K562 (cell line): ENCODE measurements at regions not wholly inside any gene's neighbourhood (a gene's known extent, or its start where the extent isn't known, plus 50 kb on each side); places are given as distances from the start of the nearest gene placed in this dataset.

Source experiments
- ATAC-seq: fragments of 200-7000 bp; cut with Tn5 transposase; 3 replicates; pipeline ENCODE4 v1.9.1; 2020; ENCODE audit warnings: moderate library complexity
- BruUV-seq: library from RNA; stranded (reverse); fragments of 400-500 nt; replicated peaks from 2 replicates; lab custom pipeline; 2021; lab: Mats Ljungman, UMichigan
- CTCF ChIA-PET: fragments of 300-600 bp; formaldehyde crosslinking; extraction: SDS; loops from one replicate; lab custom pipeline; 2021; ENCODE audit warnings: low intra/inter-chr PET ratio; lab: Yijun Ruan, JAX
- POLR2A ChIA-PET: fragments of 300-600, 350-650 bp; sonication (Branson Sonifier 250); formaldehyde crosslinking; extraction: SDS; loops from one replicate; lab custom pipeline; 2021; ENCODE audit warnings: antibody characterized with exemption, inconsistent platforms; lab: Yijun Ruan, JAX
- DNase-seq, 4 experiments: peaks; one replicate each; pipeline versions ENCODE4 v3.0.0 to v3.0.0-alpha.2; 2011 to 2018; ENCODE audit warnings: low spot score in 3 of 4, mixed read lengths in 3 of 4; ENCODE audit errors: extremely low read depth in 1 of 4
- FAIRE-seq: peaks from 2 replicates; lab custom pipeline; 2011; peaks lifted over from hg19 to GRCh38; lab: Jason Lieb, UNC
- H2AFZ ChIP-seq: 2 replicates; pipeline ENCODE4 v1.6.0; 2011; ENCODE audit warnings: low read depth, low read length, control low read depth, inconsistent platforms
- H3K27ac ChIP-seq: fragments of 200-600 bp; 3 replicates; pipeline ENCODE4 v1.8.0; 2011; ENCODE audit warnings: low read depth, mild to moderate bottlenecking, control low read depth, inconsistent platforms, low read length, moderate library complexity, mixed read lengths; ENCODE audit errors: extremely low read depth
- H3K27me3 ChIP-seq, 2 experiments: fragments of 300-600 bp in 1 of 2; 2 replicates in 1 of 2; 3 replicates in 1 of 2; pipeline versions ENCODE4 v1.6.0 to v1.8.0; 2011; ENCODE audit warnings: inconsistent platforms in 2 of 2, low read length in 2 of 2, mild to moderate bottlenecking in 1 of 2, mixed read lengths in 1 of 2, moderate library complexity in 1 of 2; ENCODE audit not compliant: control insufficient read depth in 2 of 2, insufficient read depth in 2 of 2
- H3K36me3 ChIP-seq: fragments of 300-600 bp; 3 replicates; pipeline ENCODE4 v1.8.0; 2011; ENCODE audit warnings: mild to moderate bottlenecking, low read length, inconsistent platforms; ENCODE audit not compliant: control insufficient read depth, insufficient read depth
- H3K4me1 ChIP-seq, 2 experiments: fragments of 200-600 bp in 1 of 2; replicated peaks in 1 of 2; 2 replicates in 1 of 2; 3 replicates in 1 of 2; pipeline versions ENCODE4 v1.5.1 to v1.8.0; 2011; ENCODE audit warnings: inconsistent platforms in 2 of 2, low read length in 2 of 2, mild to moderate bottlenecking in 1 of 2, mixed read lengths in 1 of 2, moderate library complexity in 1 of 2; ENCODE audit not compliant: control insufficient read depth in 2 of 2, insufficient read depth in 2 of 2
- H3K4me2 ChIP-seq: 2 replicates; pipeline ENCODE4 v1.6.1; 2011; ENCODE audit warnings: low read length, control low read depth, inconsistent platforms, mixed read lengths; ENCODE audit not compliant: insufficient read depth
- H3K4me3 ChIP-seq: fragments of 200-600 bp; sonication (generic), shearing (Covaris generic); 2 replicates; pipeline ENCODE4 v1.5.1; 2016; ENCODE audit warnings: control low read depth, inconsistent platforms
- H3K79me2 ChIP-seq: fragments of 200-600 bp; 3 replicates; pipeline ENCODE4 v1.8.0; 2011; ENCODE audit warnings: low read length, inconsistent platforms; ENCODE audit not compliant: control insufficient read depth, insufficient read depth
- H3K9ac ChIP-seq, 2 experiments: 2 replicates each; pipeline versions ENCODE4 v1.6.0 to v1.6.1; 2011; ENCODE audit warnings: low read depth in 2 of 2, low read length in 2 of 2, control low read depth in 1 of 2, inconsistent platforms in 1 of 2, mild to moderate bottlenecking in 1 of 2, mixed read lengths in 1 of 2; ENCODE audit not compliant: insufficient read depth in 1 of 2
- H3K9me1 ChIP-seq: one replicate; pipeline ENCODE4 v1.6.0; 2011; ENCODE audit warnings: inconsistent platforms, mild to moderate bottlenecking, low read length, moderate library complexity; ENCODE audit not compliant: control insufficient read depth, insufficient read depth
- H3K9me3 ChIP-seq: replicated peaks from 2 replicates; pipeline ENCODE4 v1.5.1; 2011; ENCODE audit warnings: low read depth, low read length, inconsistent platforms; ENCODE audit not compliant: control insufficient read depth, insufficient read depth
- H4K20me1 ChIP-seq: replicated peaks from 2 replicates; pipeline ENCODE4 v1.6.1; 2011; ENCODE audit warnings: low read length, inconsistent platforms, mixed read lengths; ENCODE audit not compliant: control insufficient read depth, insufficient read depth
- CCAR2 ChIP-seq: fragments of 200-400 bp; formaldehyde crosslinking; IDR thresholded peaks from 2 replicates; pipeline ENCODE4 v1.6.1; 2017; ENCODE audit warnings: mild to moderate bottlenecking, low read depth, low read length
- CSDE1 ChIP-seq, 2 experiments: fragments of 450-650 bp; IDR thresholded peaks; 2 replicates each; pipeline ENCODE4 v1.6.1; 2016; ENCODE audit warnings: mild to moderate bottlenecking in 1 of 2
- DEAF1 ChIP-seq: fragments of 450-650 bp; formaldehyde crosslinking; IDR thresholded peaks from 2 replicates; pipeline ENCODE4 v1.4.0; 2020; ENCODE audit warnings: mild to moderate bottlenecking, moderate library complexity
- E2F6 ChIP-seq, 2 experiments: IDR thresholded peaks; 2 replicates each; pipeline ENCODE4 v1.6.1; 2011; ENCODE audit warnings: borderline replicate concordance in 1 of 2, control low read depth in 1 of 2, low read depth in 1 of 2, low read length in 1 of 2, mild to moderate bottlenecking in 1 of 2, mixed read lengths in 1 of 2, moderate library complexity in 1 of 2; ENCODE audit not compliant: insufficient read depth in 1 of 2, insufficient read length in 1 of 2, poor library complexity in 1 of 2, severe bottlenecking in 1 of 2; ENCODE audit errors: extremely low read depth in 1 of 2
- KHSRP ChIP-seq: fragments of 450-650 bp; IDR thresholded peaks from 2 replicates; pipeline ENCODE4 v1.6.1; 2017
- STAT5B ChIP-seq: fragments of 250-450 bp; sonication (Bioruptor Pico); IDR thresholded peaks from 2 replicates; pipeline ENCODE4 v1.8.0; 2021; ENCODE audit warnings: mild to moderate bottlenecking, inconsistent platforms
- TRIM28 ChIP-seq: fragments of 450-650 bp; IDR thresholded peaks from 2 replicates; pipeline ENCODE4 v1.6.1; 2017
- ZNF41 ChIP-seq: fragments of 250-450 bp; sonication (Bioruptor Pico); conservative IDR thresholded peaks from 2 replicates; pipeline ENCODE4 v1.4.0; 2020; ENCODE audit warnings: mild to moderate bottlenecking
- ZNF695 ChIP-seq: fragments of 450-650 bp; formaldehyde crosslinking; IDR thresholded peaks from 2 replicates; pipeline ENCODE4 v1.4.0; 2020; ENCODE audit warnings: mild to moderate bottlenecking, moderate library complexity
- ZNF707 ChIP-seq: fragments of 250-450 bp; sonication (Bioruptor Pico); conservative IDR thresholded peaks from 2 replicates; pipeline ENCODE4 v1.8.0; 2022; ENCODE audit warnings: inconsistent platforms, mild to moderate bottlenecking, moderate library complexity
- WGBS: fragments of 100-300 bp; shearing (Covaris generic); methylation state at CpG from one replicate; pipeline ENCODE4 v1.1.6; 2016; ENCODE audit warnings: low coverage, mixed read lengths; ENCODE audit not compliant: insufficient coverage; ENCODE audit errors: missing lambda C conversion rate; 5-methylcytosine and 5-hydroxymethylcytosine counted together
- in situ Hi-C: fragments of 300-500 bp; cut with MboI; formaldehyde crosslinking; loops from 4 replicates; pipeline ENCODE4 v1.15.0; 2018; ENCODE audit warnings: inconsistent platforms, mixed read lengths
- intact Hi-C: fragments of 100-400 bp; cut with micrococcal nuclease; formaldehyde crosslinking; loops from 2 replicates; pipeline ENCODE4 v1.14.2; 2022

GRCh38 chr5:128854931-128855330, 110.4 kb upstream of the SLC27A6 start:
- H3K9ac ChIP-seq = no peak overlapping the region
- 0% methylated on average over 1 of the region's 1 CpG for WGBS
- no peak overlapping the region for H3K4me3 ChIP-seq
- no peaks in the 10 kb centered on the region for H3K79me2 ChIP-seq
- in situ Hi-C loops = no loop called here
- no peak overlapping the region for H3K27ac ChIP-seq
- H3K36me3 ChIP-seq = no peaks in the 10 kb centered on the region
- no peaks in the 10 kb centered on the region for H3K9me3 ChIP-seq
- no peaks in the 10 kb centered on the region for H3K27me3 ChIP-seq
- ChIA-PET POLR2A (no interaction called here), CTCF (no interaction called here)
- no peak for DNase-seq
- TF ChIP-seq ZNF707 (CRISPR knock-in tag) = no peak
- no peak for TF ChIP-seq CCAR2
- TF ChIP-seq KHSRP = no peak
- no peak for TF ChIP-seq TRIM28
- no peak for TF ChIP-seq ZNF41
- no peak for TF ChIP-seq STAT5B (CRISPR knock-in tag)
- no peak for TF ChIP-seq ZNF695
- TF ChIP-seq DEAF1 = no peak
- no peak for TF ChIP-seq E2F6 (IDR thresholded peaks at IDR 0.05; ENCODE audit: borderline replicate concordance in 1 of 2, extremely low read depth in 1 of 2, insufficient read depth in 1 of 2, insufficient read length in 1 of 2, low read depth in 1 of 2, low read length in 1 of 2, poor library complexity in 1 of 2, severe bottlenecking in 1 of 2)
- no peak for TF ChIP-seq CSDE1 (IDR thresholded peaks at IDR 0.05)
- no peaks in the 10 kb centered on the region for H3K9me1 ChIP-seq
- H4K20me1 ChIP-seq = no peaks in the 10 kb centered on the region
- FAIRE-seq = no peak
- no peak overlapping the region for H3K4me2 ChIP-seq
- no peak for ATAC-seq
- H3K4me1 ChIP-seq = no peaks in the 10 kb centered on the region
- H2AFZ ChIP-seq = no peak overlapping the region
- no TSS peak for BruUV-seq
- intact Hi-C loops = no loop called here
